Esophagus muscularis mucosa (tissue), 4 donors: ENCODE measurements at regions not wholly inside any gene's neighbourhood (a gene's known extent, or its start where the extent isn't known, plus 50 kb on each side); places are given as distances from the start of the nearest gene placed in this dataset.

ENCODE experiments used
- DNase-seq: peaks from one replicate; pipeline ENCODE4 v3.0.0-alpha.2; 2017; ENCODE audit errors: extremely low spot score
- H3K27ac ChIP-seq, 4 donors: fragments of 200-600 bp; sonication (generic); replicated peaks in 1 of 4; 1 replicate in 3 of 4; 2 replicates in 1 of 4; pipeline ENCODE4 v1.5.1; 2016 to 2019; ENCODE audit warnings: mild to moderate bottlenecking in 1 of 4
- H3K27me3 ChIP-seq, 4 donors: fragments of 200-600 bp; sonication (generic); one replicate each; pipeline versions ENCODE4 v1.5.1 to v1.6.0; 2016 to 2019
- H3K36me3 ChIP-seq, 4 donors: fragments of 200-600 bp; sonication (generic); one replicate each; pipeline ENCODE4 v1.5.1; 2016 to 2019
- H3K4me1 ChIP-seq, 4 donors: fragments of 200-600 bp; sonication (generic); one replicate each; pipeline ENCODE4 v1.5.1; 2016 to 2019
- H3K4me3 ChIP-seq, 4 donors: fragments of 200-600 bp; sonication (generic); 1 replicate in 2 of 4; 2 replicates in 2 of 4; pipeline ENCODE4 v1.5.1; 2016 to 2019; ENCODE audit warnings: mild to moderate bottlenecking in 4 of 4, moderate library complexity in 1 of 4
- H3K9me3 ChIP-seq, 4 donors: fragments of 200-600 bp; sonication (generic); 1 replicate in 3 of 4; 2 replicates in 1 of 4; pipeline ENCODE4 v1.5.1; 2016 to 2019
- EP300 ChIP-seq: sonication (generic); formaldehyde crosslinking; IDR thresholded peaks from one replicate; pipeline ENCODE4 v1.6.1; 2017; ENCODE audit warnings: antibody characterized with exemption
- POLR2A ChIP-seq: fragments of 450-650 bp; IDR thresholded peaks from one replicate; pipeline ENCODE4 v1.6.1; 2017; ENCODE audit warnings: antibody characterized with exemption, moderate library complexity, mild to moderate bottlenecking, low read depth
- POLR2AphosphoS5 ChIP-seq, 2 donors: sonication (generic); formaldehyde crosslinking; IDR thresholded peaks; one replicate each; pipeline ENCODE4 v1.6.1; 2017; ENCODE audit warnings: antibody characterized with exemption in 2 of 2
- WGBS: methylation state at CpG from one replicate; pipeline ENCODE4 v1.1.5; 2018; 5-methylcytosine and 5-hydroxymethylcytosine counted together
- intact Hi-C: fragments of 100-400 bp; cut with DNase I; formaldehyde crosslinking; loops from one replicate; pipeline ENCODE4 v1.15.1; 2023
- TF ChIP-seq, protein P1 (sequence below), 3 experiments: fragments of 200-600 bp in 2 of 3; fragments of 450-650 bp in 1 of 3; sonication (generic) in 2 of 3; IDR thresholded peaks; one replicate each; pipeline ENCODE4 v1.5.1; 2017 to 2019; ENCODE audit warnings: antibody characterized with exemption in 3 of 3, mild to moderate bottlenecking in 2 of 3, moderate library complexity in 1 of 3

- no peak overlapping the region for H3K4me3 ChIP-seq
- no peaks in the 10 kb centered on the region for H3K36me3 ChIP-seq
- H3K9me3 ChIP-seq, result no peaks in the 10 kb centered on the region
- WGBS, result 78% methylated on average over 2 of the region's 2 CpGs
- no peak overlapping the region for H3K27ac ChIP-seq
- intact Hi-C loops, result no loop called here
- no peaks in the 10 kb centered on the region for H3K27me3 ChIP-seq
- DNase-seq, result no peak
- peaks cover 9 to 11% (median 10%) of the 10 kb centered on the region in 4 donors for H3K4me1 ChIP-seq
- TF ChIP-seq, protein P1, sequence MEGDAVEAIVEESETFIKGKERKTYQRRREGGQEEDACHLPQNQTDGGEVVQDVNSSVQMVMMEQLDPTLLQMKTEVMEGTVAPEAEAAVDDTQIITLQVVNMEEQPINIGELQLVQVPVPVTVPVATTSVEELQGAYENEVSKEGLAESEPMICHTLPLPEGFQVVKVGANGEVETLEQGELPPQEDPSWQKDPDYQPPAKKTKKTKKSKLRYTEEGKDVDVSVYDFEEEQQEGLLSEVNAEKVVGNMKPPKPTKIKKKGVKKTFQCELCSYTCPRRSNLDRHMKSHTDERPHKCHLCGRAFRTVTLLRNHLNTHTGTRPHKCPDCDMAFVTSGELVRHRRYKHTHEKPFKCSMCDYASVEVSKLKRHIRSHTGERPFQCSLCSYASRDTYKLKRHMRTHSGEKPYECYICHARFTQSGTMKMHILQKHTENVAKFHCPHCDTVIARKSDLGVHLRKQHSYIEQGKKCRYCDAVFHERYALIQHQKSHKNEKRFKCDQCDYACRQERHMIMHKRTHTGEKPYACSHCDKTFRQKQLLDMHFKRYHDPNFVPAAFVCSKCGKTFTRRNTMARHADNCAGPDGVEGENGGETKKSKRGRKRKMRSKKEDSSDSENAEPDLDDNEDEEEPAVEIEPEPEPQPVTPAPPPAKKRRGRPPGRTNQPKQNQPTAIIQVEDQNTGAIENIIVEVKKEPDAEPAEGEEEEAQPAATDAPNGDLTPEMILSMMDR (IDR thresholded peaks at IDR 0.05), result no peak
- TF ChIP-seq POLR2A (no peak), POLR2AphosphoS5 (IDR thresholded peaks at IDR 0.05) (no peak), EP300 (no peak)
These were observed 349.4 kb downstream of the RFC3 start for GRCh38 chr13:34167347-34167746.

DNA sequence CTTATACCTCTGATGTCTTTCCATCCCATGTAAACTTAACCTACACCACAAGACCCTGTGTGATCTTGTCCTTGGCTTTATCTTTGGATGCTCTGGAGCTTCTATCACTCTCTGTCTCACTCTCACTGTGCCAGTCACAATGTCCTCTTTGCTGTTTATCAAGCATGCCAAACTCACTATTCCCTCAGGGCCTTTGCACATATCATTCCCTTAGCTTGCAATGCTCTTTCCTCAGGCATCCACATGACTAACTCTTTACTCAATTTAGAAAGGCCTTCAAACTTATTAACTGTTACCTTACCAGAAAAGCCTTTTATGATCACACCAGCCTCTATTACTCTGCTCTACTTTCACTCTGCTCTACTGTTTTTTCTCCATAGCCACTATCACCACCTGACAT is 354.1 kb downstream of the RFC3 start:
- intact Hi-C loops, result no loop called here
- Histone ChIP-seq H3K4me1 (no peaks in the 10 kb centered on the region), H3K9me3 (no peaks in the 10 kb centered on the region), H3K36me3 (no peaks in the 10 kb centered on the region), H3K27ac (no peak overlapping the region), H3K4me3 (no peak overlapping the region), H3K27me3 (no peaks in the 10 kb centered on the region)
- no peak for DNase-seq
- TF ChIP-seq POLR2AphosphoS5 (IDR thresholded peaks at IDR 0.05) (no peak), POLR2A (no peak), EP300 (no peak)
- TF ChIP-seq, protein P1 (IDR thresholded peaks at IDR 0.05), result no peak

- DNase-seq, result no peak
- Histone ChIP-seq H3K27ac (no peak overlapping the region), H3K9me3 (no peaks in the 10 kb centered on the region), H3K4me3 (no peak overlapping the region), H3K4me1 (no peaks in the 10 kb centered on the region), H3K27me3 (no peaks in the 10 kb centered on the region), H3K36me3 (no peaks in the 10 kb centered on the region)
- 81% methylated on average over 2 of the region's 2 CpGs for WGBS
- TF ChIP-seq POLR2A, result no peak
- no peak for TF ChIP-seq EP300
- TF ChIP-seq, protein P1 (IDR thresholded peaks at IDR 0.05), result no peak
- TF ChIP-seq POLR2AphosphoS5 (IDR thresholded peaks at IDR 0.05), result no peak
- intact Hi-C loops, result no loop called here
These were observed 356.8 kb downstream of the RFC3 start for GRCh38 chr13:34174671-34175145.

- H3K27ac ChIP-seq, result no peak overlapping the region
- TF ChIP-seq POLR2AphosphoS5 (IDR thresholded peaks at IDR 0.05), result no peak
- TF ChIP-seq POLR2A, result no peak
- no peak for TF ChIP-seq EP300
- TF ChIP-seq, protein P1 (IDR thresholded peaks at IDR 0.05), result no peak
- H3K4me3 ChIP-seq, result no peak overlapping the region
- H3K9me3 ChIP-seq, result no peaks in the 10 kb centered on the region
- H3K4me1 ChIP-seq, result no peaks in the 10 kb centered on the region
- 74% methylated on average over 2 of the region's 2 CpGs for WGBS
- no peaks in the 10 kb centered on the region for H3K27me3 ChIP-seq
- intact Hi-C loops, result no loop called here
- DNase-seq, result no peak
- no peaks in the 10 kb centered on the region for H3K36me3 ChIP-seq
These were observed 357.6 kb downstream of the RFC3 start for GRCh38 chr13:34175551-34175950.

DNA sequence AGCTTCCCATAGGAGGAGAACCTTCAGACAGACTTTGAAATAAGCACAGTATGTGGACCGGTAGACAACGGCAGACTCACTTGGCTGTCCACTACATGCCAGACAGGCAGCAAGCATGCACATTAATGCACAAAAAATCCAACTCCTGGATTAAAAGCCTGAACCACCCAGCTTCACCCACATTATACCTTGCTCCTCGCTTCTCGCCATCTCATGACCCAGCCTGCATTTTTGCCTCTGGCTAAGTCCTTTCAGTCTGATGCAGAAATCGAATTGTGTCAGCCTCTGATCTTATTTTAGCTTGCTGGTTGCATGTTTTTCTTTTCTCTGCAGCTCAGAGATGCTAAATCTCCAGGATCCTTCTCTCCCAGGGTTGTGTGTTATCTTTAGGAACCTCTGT is 358.7 kb downstream of the RFC3 start:
- Histone ChIP-seq H3K9me3 (no peaks in the 10 kb centered on the region), H3K36me3 (no peaks in the 10 kb centered on the region), H3K4me1 (no peaks in the 10 kb centered on the region), H3K27me3 (no peaks in the 10 kb centered on the region), H3K4me3 (no peak overlapping the region), H3K27ac (no peak overlapping the region)
- TF ChIP-seq POLR2A (no peak), EP300 (no peak), POLR2AphosphoS5 (IDR thresholded peaks at IDR 0.05) (no peak)
- TF ChIP-seq, protein P1 (IDR thresholded peaks at IDR 0.05), result no peak
- 57% methylated on average over 5 of the region's 5 CpGs for WGBS
- DNase-seq, result no peak
- intact Hi-C loops, result no loop called here
